Activated CD4-positive, alpha-beta T cell treated with anti-CD3 and anti-CD28 coated beads for 4 hours (primary cell): ENCODE measurements at regions not wholly inside any gene's neighbourhood (a gene's known extent, or its start where the extent isn't known, plus 50 kb on each side); places are given as distances from the start of the nearest gene placed in this dataset.
A peak's percentile ranks its signal among the peaks of the same experiment; 100 is the strongest.
"Not testable (repeated sequence)": the region's sequence is repeated elsewhere in the genome, so short reads cannot be mapped to it uniquely, and the experiment has no call there.

ENCODE experiments used
- DNase-seq, 2 donors: peaks; one replicate each; pipeline ENCODE4 v3.0.0-alpha.2; 2020

GRCh38 chr22:25420471-25420924 is 144.0 kb upstream of the GRK3 start:
- DNase-seq = no peak

DNA sequence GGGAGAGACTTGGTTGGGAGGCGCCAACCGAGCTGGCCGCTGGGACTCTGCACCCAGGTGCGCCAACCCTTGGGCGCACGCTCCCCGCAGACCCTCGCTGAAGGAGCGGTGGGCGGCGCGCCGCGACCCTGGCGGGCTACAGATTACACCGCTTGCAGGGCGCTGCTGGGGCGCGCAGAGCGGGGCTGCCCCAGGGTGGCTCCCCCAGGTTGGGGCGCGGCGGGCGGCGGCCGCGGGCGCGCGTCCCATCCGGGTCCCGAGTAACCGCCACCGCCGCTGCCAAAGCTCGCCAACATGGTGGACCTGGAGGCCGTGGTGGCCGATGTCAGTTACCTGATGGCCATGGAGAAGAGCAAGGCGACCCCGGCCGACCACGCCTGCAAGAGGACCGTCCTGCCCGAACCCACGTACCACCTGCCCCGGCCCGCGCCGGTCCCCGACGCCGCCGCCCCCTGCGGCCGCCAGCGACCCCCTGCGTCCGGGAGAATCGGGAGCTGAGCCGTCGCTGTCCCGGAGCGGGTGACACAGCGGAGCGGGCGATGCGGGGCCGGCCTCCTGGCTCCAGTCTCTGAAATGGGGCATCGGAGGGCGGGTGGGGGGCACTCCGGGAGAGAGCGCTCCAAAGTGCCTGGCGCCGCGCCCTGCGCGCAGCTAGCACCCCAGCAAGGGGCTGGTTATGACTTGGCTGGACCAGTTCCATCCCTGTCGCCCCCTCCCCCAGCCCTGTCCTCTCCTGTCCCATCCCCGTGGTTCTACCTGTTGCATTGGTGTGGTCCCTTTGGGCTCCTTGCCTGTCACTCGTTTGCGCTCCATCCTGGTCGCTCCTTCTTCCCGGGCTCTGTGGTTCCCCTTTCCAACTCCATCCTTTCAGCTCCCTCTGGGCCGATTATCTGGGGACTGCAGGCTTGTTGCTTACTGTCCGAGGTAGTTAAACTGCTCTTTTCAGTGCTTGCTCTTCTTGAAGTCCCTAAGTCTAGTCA is 143.3 kb upstream of the GRK3 start:
- DNase-seq = no peak

DNA sequence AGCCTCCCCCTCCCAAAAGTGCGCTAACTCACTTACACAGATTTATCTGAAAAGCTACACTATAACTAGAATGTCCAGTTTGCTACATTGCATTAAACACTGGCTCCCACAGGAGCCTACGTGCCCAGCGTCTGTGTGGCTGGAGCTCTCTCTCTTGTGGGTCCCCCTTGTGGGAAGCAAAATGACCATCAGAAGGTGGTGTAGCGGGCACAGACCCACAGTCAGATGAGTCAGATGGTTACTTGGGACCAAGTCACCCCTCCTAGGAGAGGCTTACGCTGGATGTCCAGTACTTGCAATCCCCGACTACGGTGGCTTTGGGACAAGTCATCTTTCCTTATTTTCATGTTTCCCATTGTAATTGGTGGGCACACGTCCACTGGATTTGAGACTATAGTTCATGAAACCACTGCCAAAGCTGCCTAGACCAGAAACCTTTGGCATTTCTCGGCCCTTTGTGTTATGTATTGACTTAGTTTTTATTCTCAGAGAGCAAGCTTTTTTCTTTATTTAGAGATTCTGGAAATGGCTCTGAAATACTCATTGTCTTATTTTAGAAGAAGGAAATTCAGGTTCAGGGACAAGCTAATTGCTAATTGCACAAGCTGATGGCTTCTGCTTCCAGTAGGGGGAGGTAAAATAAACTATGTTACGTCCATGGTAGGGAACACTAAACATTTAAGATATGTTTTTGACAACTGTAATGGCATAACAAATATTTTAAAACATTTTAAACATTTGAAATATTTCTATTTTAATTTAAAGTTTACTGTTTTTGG is 137.8 kb upstream of the GRK3 start:
- DNase-seq = not testable (repeated sequence)

DNA sequence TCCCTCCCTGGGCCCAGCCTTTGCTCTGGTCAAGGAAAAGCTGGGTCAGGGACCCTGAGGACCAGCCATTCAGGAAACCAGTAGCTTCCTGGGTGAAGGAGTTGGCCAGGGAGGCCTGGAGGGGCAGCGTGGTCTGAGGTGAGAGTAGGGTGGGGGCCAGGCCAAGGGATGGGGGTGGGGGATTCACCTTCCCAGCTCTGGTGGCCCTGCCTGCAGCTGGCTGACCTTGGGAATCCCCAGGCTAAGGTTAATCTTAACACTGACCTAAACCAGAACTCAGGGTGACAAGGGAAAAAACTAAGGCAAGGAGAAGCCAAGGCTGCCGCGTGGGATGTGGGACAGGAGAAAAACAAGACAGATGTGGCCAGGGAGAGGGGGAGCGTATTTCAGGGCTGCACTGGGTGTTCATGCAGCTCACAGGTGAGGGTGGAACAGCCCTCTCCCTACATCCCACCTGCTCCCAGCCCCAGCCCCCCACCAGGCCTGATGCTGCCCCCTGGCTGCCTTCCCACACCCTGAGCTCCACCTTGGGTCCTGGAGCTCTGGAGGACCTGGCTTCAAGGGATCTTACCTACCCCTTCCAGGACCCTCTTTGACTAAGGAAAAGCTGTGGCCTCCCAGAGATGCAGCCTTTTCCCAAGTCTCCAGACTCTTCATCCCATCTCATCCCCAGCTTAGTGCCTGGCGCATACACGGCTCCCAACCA is 132.7 kb upstream of the GRK3 start:
- DNase-seq = not testable (repeated sequence)

DNA sequence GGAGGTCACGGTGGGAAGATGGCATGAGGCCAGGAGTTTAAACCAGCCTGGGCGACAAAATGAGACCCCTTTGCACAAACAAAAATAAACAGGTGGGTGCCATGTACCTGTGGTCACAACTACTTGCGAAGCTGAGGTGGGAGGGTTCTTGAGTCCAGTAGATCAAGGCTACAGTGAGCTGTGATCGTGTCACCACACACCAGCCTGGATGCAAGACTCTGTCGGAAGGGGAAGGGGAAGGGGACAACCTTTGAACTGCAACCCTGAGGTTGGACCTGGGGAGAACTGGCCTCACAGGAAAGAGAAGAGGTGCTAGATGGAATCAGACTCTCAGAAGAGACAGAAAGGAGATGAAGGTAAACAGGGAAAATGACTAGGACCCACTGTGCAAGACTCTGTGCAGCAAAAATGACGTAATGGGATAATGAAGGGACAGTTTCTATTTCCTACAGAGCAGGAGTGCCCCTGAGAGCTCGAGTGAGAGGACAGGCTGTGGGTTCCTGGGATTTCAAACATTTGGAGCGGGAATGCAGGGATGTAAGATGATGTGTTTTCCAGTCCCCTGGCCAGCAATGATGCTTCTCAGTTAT is 131.0 kb upstream of the GRK3 start:
- DNase-seq = not testable (repeated sequence)

DNA sequence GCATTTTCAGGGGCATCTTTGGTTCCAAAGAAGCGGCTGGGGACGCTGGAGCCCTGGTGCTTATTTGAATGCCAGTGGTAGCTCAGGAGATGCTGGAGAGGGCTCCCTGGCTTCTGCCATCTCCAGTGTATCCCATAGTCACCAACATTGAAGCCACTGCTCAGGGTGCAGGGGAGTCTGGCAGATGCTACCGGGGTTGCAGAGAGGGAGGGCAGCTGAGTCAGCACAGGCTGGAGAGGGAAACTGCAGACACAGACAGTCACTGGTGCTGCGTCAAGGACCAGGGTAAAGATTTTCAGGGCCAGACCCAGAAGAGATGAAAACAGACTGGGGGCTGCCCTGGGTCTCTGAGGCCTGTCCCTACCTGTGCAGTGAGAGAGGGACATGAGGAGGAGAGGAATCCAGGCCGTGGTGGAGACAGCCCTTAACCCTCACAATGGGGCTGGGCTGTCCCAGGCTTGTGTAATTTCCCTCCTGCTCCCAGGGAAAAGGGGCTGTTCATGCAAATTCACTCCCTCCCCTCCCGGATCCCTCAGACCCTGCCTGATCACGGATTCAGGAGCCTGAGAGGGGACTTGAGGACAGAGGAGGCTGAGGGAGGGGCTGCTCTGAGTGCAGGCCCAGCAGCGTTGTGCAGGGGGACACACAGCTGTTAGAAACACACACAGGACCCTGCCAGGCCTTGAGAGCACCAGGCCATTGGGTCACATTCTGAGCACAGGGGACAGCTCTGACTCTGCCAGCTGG is 126.9 kb upstream of the GRK3 start:
- DNase-seq = no peak

DNA sequence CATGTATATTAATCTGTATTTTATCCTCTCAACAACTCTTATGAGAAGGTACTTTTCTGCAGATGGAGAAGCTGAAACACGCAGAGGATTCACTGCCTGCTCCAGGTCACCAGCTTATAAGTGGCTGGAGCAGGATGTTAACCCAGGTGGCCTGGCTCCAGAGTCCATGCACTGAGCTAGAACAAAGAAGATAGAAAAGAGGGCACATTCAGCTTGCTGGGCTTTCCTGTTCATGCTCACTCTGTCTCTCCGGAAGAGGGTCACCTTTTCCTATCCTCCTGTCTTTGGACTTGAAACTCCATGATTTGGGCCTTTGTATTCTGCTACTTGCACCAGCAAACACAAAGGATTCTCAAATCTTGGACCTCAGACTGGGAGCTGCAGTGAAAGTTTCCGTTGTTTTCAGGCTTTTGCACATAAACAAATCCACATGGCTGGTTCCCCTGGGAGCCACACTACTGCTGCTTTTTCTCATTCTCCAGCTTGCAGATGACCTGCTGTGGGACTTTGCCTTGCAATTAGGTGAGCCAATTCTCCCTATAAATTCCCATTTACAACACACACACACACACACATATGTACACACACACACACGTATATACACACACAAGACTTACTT is 117.3 kb upstream of the GRK3 start:
- DNase-seq = no peak

DNA sequence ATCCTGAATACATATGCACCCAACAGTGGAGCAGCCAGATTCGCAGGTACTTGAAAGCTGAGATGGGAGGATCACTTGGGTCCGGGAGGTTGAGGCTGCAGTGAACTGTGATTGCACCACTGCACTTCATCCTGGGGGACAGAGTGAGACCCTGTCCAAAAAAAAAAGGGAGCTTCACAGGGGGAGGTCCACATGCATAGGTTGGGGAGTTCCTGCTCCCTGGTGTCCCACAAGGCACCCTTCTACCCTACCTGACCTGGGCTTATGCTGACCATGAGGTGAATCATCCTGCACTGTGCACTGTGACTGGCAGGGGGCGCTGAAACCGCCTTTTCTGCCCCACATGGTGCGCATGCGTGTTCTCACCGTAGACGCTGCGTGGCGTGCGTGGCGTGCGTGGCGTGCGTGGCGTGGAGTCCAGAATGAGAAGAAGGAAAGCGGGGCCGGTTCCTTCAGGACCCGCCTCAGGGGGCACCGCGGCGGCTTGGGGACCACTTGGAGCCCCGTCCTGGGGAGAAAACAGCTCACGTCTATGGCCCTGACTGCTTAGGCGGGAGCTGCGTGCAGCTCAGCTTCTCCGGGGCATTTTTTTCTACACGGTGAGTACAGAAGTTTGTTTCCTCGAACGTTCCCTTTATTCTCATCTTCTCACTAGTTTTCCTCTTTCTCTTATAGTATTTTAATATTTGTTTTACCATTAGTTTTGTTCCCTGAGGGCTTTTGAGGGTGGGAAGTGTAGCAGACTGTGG is 116.6 kb upstream of the GRK3 start:
- peak; percentile 87 for DNase-seq

DNA sequence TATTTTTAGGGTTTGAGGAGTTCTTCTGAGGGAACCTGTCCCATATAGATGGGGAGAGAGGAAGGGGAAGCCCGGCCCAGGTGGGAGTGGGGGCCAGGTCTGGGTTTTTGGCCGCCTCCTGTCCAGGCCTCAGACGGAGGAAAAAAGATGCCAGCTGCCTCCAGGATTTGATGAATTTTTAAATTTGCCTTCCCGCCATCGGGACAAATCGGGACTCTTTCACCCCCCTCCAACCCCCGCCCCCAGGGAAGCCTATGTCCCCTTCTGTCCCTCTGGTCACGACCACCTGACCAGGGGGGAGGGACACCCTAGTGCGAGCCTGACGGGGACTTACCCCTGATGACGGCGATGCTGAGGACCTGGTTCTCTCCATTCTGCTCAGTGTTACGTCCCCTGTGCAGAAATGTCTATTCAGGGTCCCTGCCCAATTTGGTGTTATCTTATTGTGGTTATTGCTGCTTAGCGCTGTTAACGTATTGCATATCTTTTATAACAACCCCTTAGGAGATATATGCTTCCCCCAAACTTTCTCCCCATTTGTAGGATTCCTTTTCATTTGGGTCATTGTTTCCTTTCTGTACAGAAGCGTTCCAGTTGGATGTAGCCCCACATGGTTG is 115.9 kb upstream of the GRK3 start:
- peak in 1 of 2 donors; percentile 7 for DNase-seq

GRCh38 chr22:25449781-25450317 is 114.6 kb upstream of the GRK3 start:
- no peak for DNase-seq

GRCh38 chr22:25451480-25452114 is 112.9 kb upstream of the GRK3 start:
- no peak for DNase-seq

GRCh38 chr22:25452116-25452700 is 112.3 kb upstream of the GRK3 start:
- no peak for DNase-seq

- no peak for DNase-seq
Measured at GRCh38 chr22:25453058-25453457, 111.4 kb upstream of the GRK3 start.

DNA sequence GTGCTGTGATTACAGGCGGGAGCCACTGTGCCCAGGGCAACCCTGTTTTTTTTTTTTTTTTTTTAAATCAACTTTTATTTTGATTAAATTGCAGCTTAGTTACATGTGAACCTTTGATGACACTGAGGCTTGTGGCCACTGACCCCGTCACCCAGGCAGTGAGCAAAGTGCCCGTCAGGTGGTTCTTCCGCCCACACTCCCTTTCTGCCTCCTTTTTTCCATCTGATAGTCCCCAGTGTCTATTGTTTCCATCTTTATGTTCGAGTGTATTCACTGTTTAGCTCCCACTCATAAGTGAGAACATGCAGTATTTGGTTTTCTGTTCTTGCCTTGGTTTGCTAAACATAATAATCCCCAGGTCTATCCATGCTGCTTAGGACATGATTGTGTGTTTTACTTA is 110.9 kb upstream of the GRK3 start:
- DNase-seq = no peak

GRCh38 chr22:25456300-25457043 is 108.0 kb upstream of the GRK3 start:
- DNase-seq = not testable (repeated sequence)

DNA sequence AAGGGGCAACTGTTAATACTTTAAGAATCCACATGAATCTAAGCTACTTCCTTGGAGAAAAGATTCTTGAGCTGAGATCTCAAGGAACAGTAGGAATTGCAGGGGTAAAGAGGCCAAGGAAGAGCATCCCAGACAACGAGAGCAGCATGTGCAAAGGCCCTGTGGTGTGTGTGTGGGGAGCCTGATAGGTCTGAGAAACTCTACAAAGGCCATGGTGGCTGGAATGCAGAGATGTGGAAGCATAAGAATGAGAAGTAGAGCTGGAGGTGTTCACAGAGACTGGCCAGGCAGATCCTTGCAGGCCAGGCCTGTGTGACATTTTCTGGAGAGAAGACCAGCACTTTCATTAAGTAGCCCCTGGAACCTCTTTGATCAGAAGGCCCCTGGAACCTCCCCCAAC is 105.8 kb upstream of the GRK3 start:
- not testable (repeated sequence) for DNase-seq

- DNase-seq = not testable (repeated sequence)
Measured at GRCh38 chr22:25460682-25461081, 103.8 kb upstream of the GRK3 start.

DNA sequence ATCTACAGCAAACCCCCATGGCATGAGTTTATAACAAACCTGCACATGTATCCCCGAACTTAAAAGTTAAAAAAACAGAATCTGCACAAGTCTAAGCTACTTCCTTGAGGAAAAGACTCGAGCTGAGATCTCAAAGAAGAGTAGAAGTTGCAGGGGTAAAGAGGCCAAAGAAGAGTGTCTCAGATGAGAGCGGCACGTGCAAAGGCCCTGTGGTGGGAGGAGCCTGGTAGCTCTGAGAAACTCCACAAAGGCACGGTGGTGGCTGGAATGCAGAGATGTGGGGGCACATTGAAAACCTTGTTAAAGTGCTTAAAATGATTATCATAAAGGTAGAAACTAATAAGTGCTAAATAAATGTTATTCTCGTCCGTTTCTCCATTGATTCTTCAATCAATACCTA is 103.2 kb upstream of the GRK3 start:
- no peak for DNase-seq
